H1 (cell line): ENCODE measurements at regions not wholly inside any gene's neighbourhood (a gene's known extent, or its start where the extent isn't known, plus 50 kb on each side); places are given as distances from the start of the nearest gene placed in this dataset.

ENCODE experiments used
- CTCF ChIA-PET: fragments of 300-600 bp; sonication (Branson Sonifier 250); formaldehyde crosslinking; loops from one replicate; lab custom pipeline; 2021; ENCODE audit not compliant: partially characterized antibody; lab: Charles Lee
- POLR2A ChIA-PET: fragments of 300-600 bp; sonication (Branson Sonifier 250); formaldehyde crosslinking; loops from one replicate; lab custom pipeline; 2021; ENCODE audit warnings: inconsistent platforms; ENCODE audit not compliant: partially characterized antibody; lab: Charles Lee
- DNase-seq, 2 experiments: peaks; one replicate each; pipeline versions ENCODE4 v3.0.0 to v3.0.0-alpha.2; 2010 to 2022; ENCODE audit warnings: low spot score in 2 of 2, low read depth in 1 of 2, mixed read lengths in 1 of 2
- FAIRE-seq: peaks from 2 replicates; lab custom pipeline; 2011; peaks lifted over from hg19 to GRCh38; lab: Jason Lieb, UNC
- H2AFZ ChIP-seq: 2 replicates; pipeline ENCODE4 v1.8.1; 2012; ENCODE audit warnings: low read length, inconsistent platforms
- H2AK5ac ChIP-seq: 2 replicates; pipeline ENCODE4 v1.6.1; 2013; ENCODE audit warnings: low read depth, low read length
- H2BK120ac ChIP-seq: replicated peaks from 2 replicates; pipeline ENCODE3; 2013; ENCODE audit warnings: low read depth, low read length, inconsistent platforms
- H2BK12ac ChIP-seq: 2 replicates; pipeline ENCODE4 v1.6.1; 2013; ENCODE audit warnings: low read depth, low read length
- H2BK15ac ChIP-seq: 2 replicates; pipeline ENCODE4 v1.6.1; 2013; ENCODE audit warnings: low read length
- H2BK20ac ChIP-seq: 2 replicates; pipeline ENCODE4 v1.6.1; 2013; ENCODE audit warnings: low read length
- H2BK5ac ChIP-seq: 2 replicates; pipeline ENCODE4 v1.6.1; 2013; ENCODE audit warnings: low read depth, low read length
- H3K14ac ChIP-seq: 2 replicates; pipeline ENCODE4 v1.6.1; 2013; ENCODE audit warnings: inconsistent platforms; ENCODE audit not compliant: insufficient read length
- H3K18ac ChIP-seq: 2 replicates; pipeline ENCODE4 v1.6.1; 2013; ENCODE audit warnings: low read length; ENCODE audit errors: extremely low read depth
- H3K23ac ChIP-seq: 2 replicates; pipeline ENCODE4 v1.6.1; 2013; ENCODE audit warnings: inconsistent platforms; ENCODE audit not compliant: insufficient read length
- H3K23me2 ChIP-seq: 2 replicates; pipeline ENCODE4 v1.6.1; 2013; ENCODE audit warnings: low read depth, low read length
- H3K27ac ChIP-seq: 2 replicates; pipeline ENCODE4 v1.6.1; 2011; ENCODE audit warnings: low read depth, low read length, inconsistent platforms
- H3K27me3 ChIP-seq, 4 experiments: replicated peaks in 1 of 4; 1 replicate in 1 of 4; 2 replicates in 3 of 4; pipeline versions ENCODE4 v1.6.1 to v1.8.1; 2011 to 2013; ENCODE audit warnings: low read length in 3 of 4, mild to moderate bottlenecking in 3 of 4, inconsistent platforms in 2 of 4, mixed read lengths in 2 of 4, moderate library complexity in 1 of 4; ENCODE audit not compliant: control insufficient read depth in 3 of 4, insufficient read depth in 3 of 4; ENCODE audit errors: extremely low read depth in 1 of 4
- H3K36me3 ChIP-seq, 4 experiments: 2 replicates each; pipeline versions ENCODE4 v1.6.1 to v1.8.1; 2011 to 2013; ENCODE audit warnings: mild to moderate bottlenecking in 4 of 4, low read length in 3 of 4, moderate library complexity in 2 of 4, control low read depth in 1 of 4, inconsistent platforms in 1 of 4; ENCODE audit not compliant: insufficient read depth in 4 of 4, control insufficient read depth in 2 of 4
- H3K4ac ChIP-seq: replicated peaks from 2 replicates; pipeline ENCODE3; 2013; ENCODE audit warnings: low read length, low read depth, mixed read lengths, inconsistent platforms; ENCODE audit not compliant: insufficient read length
- H3K4me1 ChIP-seq, 4 experiments: replicated peaks in 1 of 4; 1 replicate in 1 of 4; 2 replicates in 3 of 4; pipeline versions ENCODE4 v1.6.1 to v1.8.1; 2011 to 2013; ENCODE audit warnings: low read length in 3 of 4, inconsistent platforms in 2 of 4, mixed read lengths in 1 of 4; ENCODE audit not compliant: insufficient read depth in 4 of 4, control insufficient read depth in 3 of 4
- H3K4me2 ChIP-seq, 2 experiments: 2 replicates each; pipeline versions ENCODE4 v1.6.1 to v1.8.1; 2011 to 2013; ENCODE audit warnings: low read depth in 2 of 2, low read length in 2 of 2, control low read depth in 1 of 2, inconsistent platforms in 1 of 2, mild to moderate bottlenecking in 1 of 2; ENCODE audit not compliant: insufficient read depth in 1 of 2
- H3K4me3 ChIP-seq, 4 experiments: fragments of 200-600, 300-600 bp in 1 of 4; sonication (generic), shearing (Covaris generic), sonication (Bioruptor Twin) in 1 of 4; 2 replicates each; pipeline versions ENCODE4 v1.5.1 to v1.8.1; 2011 to 2016; ENCODE audit warnings: low read length in 4 of 4, low read depth in 3 of 4, control low read depth in 2 of 4, inconsistent platforms in 2 of 4, mild to moderate bottlenecking in 2 of 4, mixed read lengths in 1 of 4, moderate library complexity in 1 of 4; ENCODE audit not compliant: insufficient read depth in 2 of 4; ENCODE audit errors: extremely low read depth in 1 of 4
- H3K56ac ChIP-seq: replicated peaks from 2 replicates; pipeline ENCODE3; 2013; ENCODE audit warnings: low read depth, mild to moderate bottlenecking, mixed read lengths, low read length, inconsistent platforms; ENCODE audit not compliant: insufficient read length
- H3K79me1 ChIP-seq: 2 replicates; pipeline ENCODE4 v1.6.1; 2013; ENCODE audit warnings: low read depth, low read length, control low read depth
- H3K79me2 ChIP-seq, 2 experiments: 2 replicates each; pipeline versions ENCODE4 v1.6.1 to v1.8.1; 2012 to 2013; ENCODE audit warnings: low read length in 2 of 2, mild to moderate bottlenecking in 2 of 2, inconsistent platforms in 1 of 2; ENCODE audit not compliant: insufficient read depth in 2 of 2, control insufficient read depth in 1 of 2
- H3K9ac ChIP-seq, 4 experiments: replicated peaks in 1 of 4; 1 replicate in 1 of 4; 2 replicates in 3 of 4; pipeline versions ENCODE4 v1.6.1 to v1.8.1; 2011 to 2013; ENCODE audit warnings: low read depth in 3 of 4, low read length in 3 of 4, control low read depth in 2 of 4, mild to moderate bottlenecking in 2 of 4, moderate library complexity in 2 of 4, inconsistent platforms in 1 of 4; ENCODE audit errors: extremely low read depth in 1 of 4
- H3K9me3 ChIP-seq, 2 experiments: 2 replicates each; pipeline versions ENCODE4 v1.6.1 to v1.8.1; 2012 to 2013; ENCODE audit warnings: mild to moderate bottlenecking in 2 of 2, moderate library complexity in 2 of 2, control low read depth in 1 of 2, inconsistent platforms in 1 of 2, low read depth in 1 of 2, low read length in 1 of 2, mixed read lengths in 1 of 2; ENCODE audit not compliant: insufficient read depth in 2 of 2
- H4K20me1 ChIP-seq, 2 experiments: replicated peaks in 1 of 2; 2 replicates each; pipeline versions ENCODE3 to v1.8.1; 2011 to 2013; ENCODE audit warnings: inconsistent platforms in 2 of 2, low read length in 2 of 2, mild to moderate bottlenecking in 1 of 2; ENCODE audit not compliant: insufficient read depth in 2 of 2, control insufficient read depth in 1 of 2
- H4K5ac ChIP-seq: 2 replicates; pipeline ENCODE4 v1.6.1; 2013; ENCODE audit warnings: low read length, low read depth, mixed read lengths, inconsistent platforms; ENCODE audit not compliant: insufficient read length
- H4K8ac ChIP-seq: 2 replicates; pipeline ENCODE4 v1.8.0; 2013; ENCODE audit warnings: mild to moderate bottlenecking, moderate library complexity, low read length, inconsistent platforms; ENCODE audit not compliant: insufficient read depth; ENCODE audit errors: extremely low read depth
- H4K91ac ChIP-seq: replicated peaks from 2 replicates; pipeline ENCODE3; 2013; ENCODE audit warnings: low read length, mixed read lengths, inconsistent platforms; ENCODE audit not compliant: insufficient read length
- ASH2L ChIP-seq: fragments of 200-600, 300-600 bp; sonication (generic); IDR thresholded peaks from one replicate; pipeline ENCODE4 v1.7.1; 2017; ENCODE audit warnings: low read length
- EZH2 ChIP-seq: fragments of 200-600 bp; sonication (generic); IDR thresholded peaks from 2 replicates; pipeline ENCODE4 v1.7.1; 2012; ENCODE audit warnings: low read depth, mild to moderate bottlenecking, moderate library complexity, low read length, inconsistent platforms; ENCODE audit not compliant: severe bottlenecking
- GTF2F1 ChIP-seq: IDR thresholded peaks from 2 replicates; pipeline ENCODE4 v1.6.1; 2012; ENCODE audit warnings: low read depth, low read length, improper control_type of control experiment, borderline replicate concordance
- KDM4A ChIP-seq: IDR thresholded peaks from one replicate; pipeline ENCODE4 v1.7.1; 2012; ENCODE audit warnings: low read depth, mild to moderate bottlenecking, moderate library complexity, low read length, inconsistent platforms; ENCODE audit not compliant: severe bottlenecking
- NRF1 ChIP-seq: IDR thresholded peaks from 2 replicates; pipeline ENCODE4 v1.6.1; 2011; ENCODE audit warnings: mild to moderate bottlenecking, low read depth, low read length, improper control_type of control experiment
- PHF8 ChIP-seq: fragments of 200-600 bp; sonication (generic); conservative IDR thresholded peaks from 2 replicates; pipeline ENCODE4 v1.7.1; 2012; ENCODE audit warnings: low read depth, mild to moderate bottlenecking, inconsistent platforms, low read length, moderate library complexity
- TAF1 ChIP-seq: IDR thresholded peaks from 2 replicates; pipeline ENCODE4 v1.6.1; 2011; ENCODE audit warnings: mild to moderate bottlenecking, low read depth, low read length
- TEAD4 ChIP-seq: IDR thresholded peaks from 2 replicates; pipeline ENCODE4 v1.6.1; 2012; ENCODE audit warnings: low read depth, low read length, inconsistent platforms, mixed read lengths
- ZNF274 ChIP-seq: IDR thresholded peaks from 2 replicates; pipeline ENCODE4 v1.7.0; 2012; ENCODE audit warnings: low read length, borderline replicate concordance; ENCODE audit errors: extremely low read depth
- WGBS, 2 experiments: shearing (Covaris generic) in 1 of 2; methylation state at CpG; one replicate each; pipeline versions ENCODE4 v1.1.6 to v1.1.7; 2013 to 2015; ENCODE audit warnings: low lambda C conversion rate in 2 of 2, mixed read lengths in 2 of 2, inconsistent platforms in 1 of 2, low coverage in 1 of 2, missing lambda C conversion rate in 1 of 2; ENCODE audit not compliant: insufficient replicate concordance in 2 of 2, insufficient coverage in 1 of 2, insufficient read length in 1 of 2; ENCODE audit errors: extremely low coverage in 1 of 2, missing lambda C conversion rate in 1 of 2; 5-methylcytosine and 5-hydroxymethylcytosine counted together
- TF ChIP-seq, protein P1 (sequence below), 3 experiments: IDR thresholded peaks; 1 replicate in 2 of 3; 2 replicates in 1 of 3; pipeline versions ENCODE4 v1.5.1 to v1.6.1; 2011; ENCODE audit warnings: low read length in 3 of 3, mild to moderate bottlenecking in 3 of 3, inconsistent platforms in 2 of 3, low read depth in 1 of 3, moderate library complexity in 1 of 3; ENCODE audit not compliant: insufficient read depth in 1 of 3; ENCODE audit errors: control extremely low read depth in 1 of 3
- TF ChIP-seq, protein P2 (sequence below): IDR thresholded peaks from 2 replicates; pipeline ENCODE4 v1.6.1; 2011; ENCODE audit warnings: low read length, improper control_type of control experiment

DNA sequence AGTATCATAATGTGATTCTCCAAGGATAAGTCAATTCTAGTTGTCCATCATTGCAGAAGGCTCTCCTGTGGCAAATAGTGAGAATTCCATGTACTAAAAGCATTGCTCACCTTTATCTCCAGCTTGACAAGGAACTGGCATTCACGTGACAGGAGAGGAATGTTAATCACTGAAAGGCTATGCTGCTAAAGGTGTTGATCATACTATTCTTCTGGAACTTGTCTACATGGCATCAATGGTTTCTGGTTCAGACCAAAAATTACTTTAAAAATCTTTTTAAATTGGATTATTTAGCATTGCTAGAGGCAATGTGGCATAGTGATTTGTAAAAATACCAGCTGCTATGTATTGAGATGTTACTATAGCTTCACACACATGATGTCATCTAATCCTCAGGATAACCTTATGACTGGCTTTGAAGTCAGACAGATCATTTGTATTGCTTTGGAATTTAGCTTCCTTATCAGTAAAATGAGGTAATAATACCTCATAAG lies 414.4 kb downstream of the MTX2 start:
- DNase-seq (no peak), FAIRE-seq (no peak)
- H2BK12ac ChIP-seq: no peak overlapping the region
- H3K79me2 ChIP-seq: no peaks in the 10 kb centered on the region
- H4K8ac ChIP-seq: no peak overlapping the region
- POLR2A ChIA-PET: no interaction called here
- no peak overlapping the region for H4K5ac ChIP-seq
- no peaks in the 10 kb centered on the region for H3K27me3 ChIP-seq
- no peak overlapping the region for H3K14ac ChIP-seq
- no peaks in the 10 kb centered on the region for H3K79me1 ChIP-seq
- H3K9ac ChIP-seq: no peak overlapping the region
- no peak overlapping the region for H3K27ac ChIP-seq
- no peak overlapping the region for H2BK15ac ChIP-seq
- H3K4ac ChIP-seq: no peak overlapping the region
- no peak overlapping the region for H3K4me2 ChIP-seq
- H4K91ac ChIP-seq: no peak overlapping the region
- H2BK120ac ChIP-seq: no peak overlapping the region
- no peak overlapping the region for H2AK5ac ChIP-seq
- H3K4me3 ChIP-seq: no peak overlapping the region
- no peaks in the 10 kb centered on the region for H3K36me3 ChIP-seq
- no peaks in the 10 kb centered on the region for H3K9me3 ChIP-seq
- no peak overlapping the region for H2BK20ac ChIP-seq
- H3K23me2 ChIP-seq: no peaks in the 10 kb centered on the region
- WGBS, 2 experiments: 84% methylated on average over 1 of the region's 1 CpG; no CpG with 5 or more reads in 1 of the 2 experiments
- CTCF ChIA-PET: interaction anchor here (0.7 to 4.0 kb wide), 2 partner anchors 30 to 32 kb away, joined by 3 to 19 read pairs; no protein-coding TSS in a partner anchor
- H2BK5ac ChIP-seq: no peak overlapping the region
- no peak overlapping the region for H3K18ac ChIP-seq
- no peak overlapping the region for H3K23ac ChIP-seq
- H3K56ac ChIP-seq: no peak overlapping the region
- H3K4me1 ChIP-seq: peaks cover 0 to 5% (median 3%) of the 10 kb centered on the region in 4 experiments; a peak in 3 of 7 replicates
- H2AFZ ChIP-seq: no peak overlapping the region
- H4K20me1 ChIP-seq: no peaks in the 10 kb centered on the region
- TF ChIP-seq KDM4A (no peak), TEAD4 (no peak), EZH2 (no peak), NRF1 (no peak), PHF8 (no peak), ZNF274 (no peak), TAF1 (no peak), GTF2F1 (no peak), ASH2L (no peak)
- TF ChIP-seq, protein P1, sequence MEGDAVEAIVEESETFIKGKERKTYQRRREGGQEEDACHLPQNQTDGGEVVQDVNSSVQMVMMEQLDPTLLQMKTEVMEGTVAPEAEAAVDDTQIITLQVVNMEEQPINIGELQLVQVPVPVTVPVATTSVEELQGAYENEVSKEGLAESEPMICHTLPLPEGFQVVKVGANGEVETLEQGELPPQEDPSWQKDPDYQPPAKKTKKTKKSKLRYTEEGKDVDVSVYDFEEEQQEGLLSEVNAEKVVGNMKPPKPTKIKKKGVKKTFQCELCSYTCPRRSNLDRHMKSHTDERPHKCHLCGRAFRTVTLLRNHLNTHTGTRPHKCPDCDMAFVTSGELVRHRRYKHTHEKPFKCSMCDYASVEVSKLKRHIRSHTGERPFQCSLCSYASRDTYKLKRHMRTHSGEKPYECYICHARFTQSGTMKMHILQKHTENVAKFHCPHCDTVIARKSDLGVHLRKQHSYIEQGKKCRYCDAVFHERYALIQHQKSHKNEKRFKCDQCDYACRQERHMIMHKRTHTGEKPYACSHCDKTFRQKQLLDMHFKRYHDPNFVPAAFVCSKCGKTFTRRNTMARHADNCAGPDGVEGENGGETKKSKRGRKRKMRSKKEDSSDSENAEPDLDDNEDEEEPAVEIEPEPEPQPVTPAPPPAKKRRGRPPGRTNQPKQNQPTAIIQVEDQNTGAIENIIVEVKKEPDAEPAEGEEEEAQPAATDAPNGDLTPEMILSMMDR (IDR thresholded peaks at IDR 0.05; ENCODE audit: control extremely low read depth in 1 of 3, insufficient read depth in 1 of 3, low read depth in 1 of 3, low read length in 3 of 3): no peak
- TF ChIP-seq, protein P2, sequence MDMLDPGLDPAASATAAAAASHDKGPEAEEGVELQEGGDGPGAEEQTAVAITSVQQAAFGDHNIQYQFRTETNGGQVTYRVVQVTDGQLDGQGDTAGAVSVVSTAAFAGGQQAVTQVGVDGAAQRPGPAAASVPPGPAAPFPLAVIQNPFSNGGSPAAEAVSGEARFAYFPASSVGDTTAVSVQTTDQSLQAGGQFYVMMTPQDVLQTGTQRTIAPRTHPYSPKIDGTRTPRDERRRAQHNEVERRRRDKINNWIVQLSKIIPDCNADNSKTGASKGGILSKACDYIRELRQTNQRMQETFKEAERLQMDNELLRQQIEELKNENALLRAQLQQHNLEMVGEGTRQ: no peak
